PFSK-1 (cell line): ENCODE measurements at regions not wholly inside any gene's neighbourhood (a gene's known extent, or its start where the extent isn't known, plus 50 kb on each side); places are given as distances from the start of the nearest gene placed in this dataset.

Experiments
- POLR2AphosphoS5 ChIP-seq: IDR thresholded peaks from 2 replicates; pipeline ENCODE4 v1.6.1; 2012; ENCODE audit warnings: low read depth, mild to moderate bottlenecking, control low read depth, low read length, moderate library complexity
- SIN3A ChIP-seq: IDR thresholded peaks from 2 replicates; pipeline ENCODE4 v1.6.1; 2012; ENCODE audit warnings: mild to moderate bottlenecking, low read length, moderate library complexity, borderline replicate concordance; ENCODE audit not compliant: insufficient read depth

GRCh38 chr17:79371984-79372383 is 238.9 kb downstream of the RBFOX3 start:
- no peak for TF ChIP-seq POLR2AphosphoS5
- no peak for TF ChIP-seq SIN3A
